NOMO-1 treated with dmso at 0.1 percent for 144 hours (cell line): ENCODE measurements at regions not wholly inside any gene's neighbourhood (a gene's known extent, or its start where the extent isn't known, plus 50 kb on each side); places are given as distances from the start of the nearest gene placed in this dataset.
"Not testable (repeated sequence)": the region's sequence is repeated elsewhere in the genome, so short reads cannot be mapped to it uniquely, and the experiment has no call there.

Source experiments
- DNase-seq: peaks from one replicate; lab custom pipeline; 2025; ENCODE audit not compliant: unreplicated experiment; lab: John Stamatoyannopoulos, UW

- no peak for DNase-seq
Observed at GRCh38 chr10:31687663-31688482, 240.8 kb downstream of the ARHGAP12 start.

GRCh38 chr10:31686599-31686998 lies 242.0 kb downstream of the ARHGAP12 start:
- no peak for DNase-seq

- no peak for DNase-seq
Observed at GRCh38 chr10:31683682-31684081, 244.9 kb downstream of the ARHGAP12 start.

GRCh38 chr10:31679936-31680335 lies 248.7 kb downstream of the ARHGAP12 start:
- DNase-seq, result no peak

- no peak for DNase-seq
Observed at GRCh38 chr10:31678575-31679516, 249.8 kb downstream of the ARHGAP12 start.

GRCh38 chr10:31678139-31678536 lies 250.5 kb downstream of the ARHGAP12 start:
- no peak for DNase-seq

- no peak for DNase-seq
Observed at GRCh38 chr10:31677195-31678138, 251.2 kb downstream of the ARHGAP12 start.

- DNase-seq, result no peak
Observed at GRCh38 chr10:31675726-31676125, 252.9 kb downstream of the ARHGAP12 start.

- DNase-seq, result no peak
Observed at GRCh38 chr10:31669357-31669756, 259.3 kb downstream of the ARHGAP12 start.

GRCh38 chr10:31668326-31668725 lies 260.3 kb downstream of the ARHGAP12 start:
- no peak for DNase-seq

- DNase-seq, result not testable (repeated sequence)
Observed at GRCh38 chr10:31665764-31666279, 262.8 kb downstream of the ARHGAP12 start.

GRCh38 chr10:31664803-31665202 lies 263.8 kb downstream of the ARHGAP12 start:
- no peak for DNase-seq

GRCh38 chr10:31664071-31664470 lies 264.6 kb downstream of the ARHGAP12 start:
- DNase-seq, result not testable (repeated sequence)

GRCh38 chr10:31660300-31660699 lies 268.3 kb downstream of the ARHGAP12 start:
- no peak for DNase-seq

GRCh38 chr10:31659665-31660064 lies 269.0 kb downstream of the ARHGAP12 start:
- DNase-seq, result no peak

- DNase-seq, result no peak
Observed at GRCh38 chr10:31657434-31657872, 271.2 kb downstream of the ARHGAP12 start.

GRCh38 chr10:31656851-31657433 lies 271.7 kb downstream of the ARHGAP12 start:
- no peak for DNase-seq

GRCh38 chr10:31652038-31652437 lies 276.6 kb downstream of the ARHGAP12 start:
- DNase-seq, result no peak

- no peak for DNase-seq
Observed at GRCh38 chr10:31650010-31650409, 278.6 kb downstream of the ARHGAP12 start.

- no peak for DNase-seq
Observed at GRCh38 chr10:31648966-31649365, 279.7 kb downstream of the ARHGAP12 start.
